HepG2 (cell line): ENCODE measurements at regions not wholly inside any gene's neighbourhood (a gene's known extent, or its start where the extent isn't known, plus 50 kb on each side); places are given as distances from the start of the nearest gene placed in this dataset.

Source experiments
- ATAC-seq: fragments of 200-7000 bp; cut with Tn5 transposase; 3 replicates; pipeline ENCODE4 v1.9.1; 2020; ENCODE audit warnings: mild to moderate bottlenecking, moderate library complexity
- BruUV-seq: library from RNA; stranded (reverse); fragments of 400-500 nt; replicated peaks from 2 replicates; lab custom pipeline; 2021; lab: Mats Ljungman, UMichigan
- CTCF ChIA-PET: fragments of 300-600 bp; formaldehyde crosslinking; extraction: SDS; loops from one replicate; lab custom pipeline; 2021; ENCODE audit warnings: low total read pairs, inconsistent platforms, low intra/inter-chr PET ratio; lab: Yijun Ruan, JAX
- POLR2A ChIA-PET: fragments of 350-600 bp; sonication (Branson Sonifier 250); formaldehyde crosslinking; loops from one replicate; lab custom pipeline; 2020; ENCODE audit warnings: antibody characterized with exemption, inconsistent platforms; lab: Yijun Ruan, JAX
- DNase-seq: peaks from one replicate; pipeline ENCODE4 v3.0.0-alpha.2; 2015; ENCODE audit warnings: low spot score
- FAIRE-seq: peaks from 3 replicates; lab custom pipeline; 2011; peaks lifted over from hg19 to GRCh38; lab: Jason Lieb, UNC
- H2AFZ ChIP-seq: one replicate; pipeline ENCODE4 v1.6.1; 2011; ENCODE audit warnings: low read length, inconsistent platforms
- H3K27ac ChIP-seq: fragments of 300-600 bp; 3 replicates; pipeline ENCODE4 v1.8.0; 2011; ENCODE audit warnings: mixed run types, mild to moderate bottlenecking, mixed read lengths, low read length, inconsistent platforms; ENCODE audit not compliant: insufficient read depth; ENCODE audit errors: extremely low read length
- H3K27me3 ChIP-seq, 2 experiments: fragments of 200-600 bp in 1 of 2; 2 replicates in 1 of 2; 3 replicates in 1 of 2; pipeline versions ENCODE4 v1.6.0 to v1.8.0; 2011; ENCODE audit warnings: low read length in 2 of 2, mild to moderate bottlenecking in 2 of 2, moderate library complexity in 2 of 2, inconsistent platforms in 1 of 2; ENCODE audit not compliant: insufficient read depth in 2 of 2, control insufficient read depth in 1 of 2
- H3K36me3 ChIP-seq, 2 experiments: fragments of 200-600 bp in 1 of 2; replicated peaks in 1 of 2; 2 replicates in 1 of 2; 3 replicates in 1 of 2; pipeline versions ENCODE4 v1.5.1 to v1.8.0; 2011; ENCODE audit warnings: low read length in 2 of 2, inconsistent platforms in 1 of 2; ENCODE audit not compliant: insufficient read depth in 2 of 2, control insufficient read depth in 1 of 2
- H3K4me1 ChIP-seq: 2 replicates; pipeline ENCODE4 v1.5.1; 2012; ENCODE audit warnings: low read length, inconsistent platforms; ENCODE audit not compliant: insufficient read depth
- H3K4me2 ChIP-seq: 2 replicates; pipeline ENCODE4 v1.6.0; 2011; ENCODE audit warnings: low read depth, low read length, inconsistent platforms
- H3K4me3 ChIP-seq, 3 experiments: fragments of 200-600 bp in 1 of 3; sonication (generic), shearing (Covaris generic) in 1 of 3; replicated peaks in 1 of 3; 2 replicates each; pipeline ENCODE4 v1.5.1; 2011 to 2016; ENCODE audit warnings: low read length in 3 of 3, inconsistent platforms in 2 of 3, low read depth in 2 of 3, mild to moderate bottlenecking in 2 of 3, control low read depth in 1 of 3, mixed read lengths in 1 of 3; ENCODE audit not compliant: insufficient read depth in 1 of 3
- H3K79me2 ChIP-seq: one replicate; pipeline ENCODE4 v1.6.1; 2011; ENCODE audit warnings: low read length, inconsistent platforms; ENCODE audit not compliant: insufficient read depth
- H3K9ac ChIP-seq: 2 replicates; pipeline ENCODE4 v1.6.0; 2011; ENCODE audit warnings: mild to moderate bottlenecking, low read depth, low read length, inconsistent platforms; ENCODE audit not compliant: insufficient read depth
- H3K9me3 ChIP-seq: 2 replicates; pipeline ENCODE4 v1.5.1; 2012; ENCODE audit warnings: mild to moderate bottlenecking, low read length
- H4K20me1 ChIP-seq: 2 replicates; pipeline ENCODE4 v1.6.0; 2011; ENCODE audit warnings: inconsistent platforms, mild to moderate bottlenecking, low read length, moderate library complexity; ENCODE audit not compliant: insufficient read depth
- CENPT ChIP-seq: sonication (generic); formaldehyde crosslinking; IDR thresholded peaks from 2 replicates; pipeline ENCODE4 v1.8.0; 2022; ENCODE audit warnings: low read depth, mild to moderate bottlenecking, moderate library complexity, missing genetic modification reagents
- MAFF ChIP-seq: IDR thresholded peaks from 2 replicates; pipeline ENCODE4 v1.6.1; 2011; ENCODE audit warnings: low read depth, low read length, improper control_type of control experiment
- MAFK ChIP-seq, 2 experiments: IDR thresholded peaks in 1 of 2; conservative IDR thresholded peaks in 1 of 2; 2 replicates each; pipeline ENCODE4 v1.6.1; 2011; ENCODE audit warnings: improper control_type of control experiment in 2 of 2, low read length in 2 of 2
- NFE2L2 ChIP-seq: fragments of 150-350 bp; IDR thresholded peaks from 2 replicates; pipeline ENCODE4 v1.6.1; 2014; ENCODE audit warnings: low read length
- ZBTB39 ChIP-seq: sonication (generic); formaldehyde crosslinking; IDR thresholded peaks from 2 replicates; pipeline ENCODE4 v1.5.0; 2020; ENCODE audit warnings: missing genetic modification reagents
- WGBS: methylation state at CpG from one replicate; pipeline ENCODE4 v1.1.6; 2017; ENCODE audit warnings: low lambda C conversion rate; 5-methylcytosine and 5-hydroxymethylcytosine counted together
- in situ Hi-C: cut with HindIII; loops from 2 replicates; pipeline ENCODE4 v1.10.0; 2017; ENCODE audit warnings: low pct_unique_long_range_greater_than_20kb; ENCODE audit not compliant: extremely low pct_ligation_motif_present
- intact Hi-C: fragments of 100-400 bp; cut with micrococcal nuclease; formaldehyde crosslinking; loops from one replicate; pipeline ENCODE4 v1.10.0; 2022; ENCODE audit not compliant: unreplicated experiment

DNA sequence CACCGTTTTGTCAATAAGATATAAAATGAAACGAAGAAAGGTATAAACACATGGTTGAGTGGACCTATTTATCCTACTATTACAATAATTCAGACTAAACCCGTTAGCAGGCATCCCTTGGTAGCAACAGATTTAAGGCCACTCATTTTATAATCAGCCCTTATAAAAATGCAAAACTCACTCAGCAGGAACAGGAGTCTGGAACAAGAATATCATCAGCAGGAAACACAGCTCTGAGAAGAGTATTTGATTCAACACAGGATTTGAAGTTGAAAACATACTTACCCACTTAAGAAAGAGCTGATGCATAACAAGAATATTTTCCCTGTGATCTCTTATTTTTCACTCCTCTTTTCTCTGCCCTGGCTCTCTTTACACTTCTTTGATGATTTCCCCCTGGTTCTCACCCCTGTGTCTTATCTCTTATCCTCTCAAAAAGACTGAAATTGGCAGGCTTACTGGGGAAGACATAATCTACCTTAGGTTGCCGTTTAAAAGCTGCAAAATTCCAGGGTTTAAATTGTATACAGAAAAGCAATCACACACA is 1722.7 kb downstream of the SLITRK5 start (continued):
- no peak for TF ChIP-seq ZBTB39 (CRISPR knock-in tag)

GRCh38 chr13:89401264-89401675 is 1730.1 kb downstream of the SLITRK5 start:
- DNase-seq (no peak), ATAC-seq (no peak), FAIRE-seq (no peak)
- Histone ChIP-seq H3K4me3 (no peak overlapping the region), H4K20me1 (no peaks in the 10 kb centered on the region), H3K4me1 (no peaks in the 10 kb centered on the region), H3K79me2 (no peaks in the 10 kb centered on the region), H2AFZ (no peak overlapping the region), H3K9me3 (peaks cover 3% of the 10 kb centered on the region; the same call in 1 of the 2 replicates), H3K4me2 (no peak overlapping the region), H3K27ac (no peak overlapping the region), H3K36me3 (no peaks in the 10 kb centered on the region), H3K9ac (no peak overlapping the region), H3K27me3 (no peaks in the 10 kb centered on the region)
- ChIA-PET POLR2A (no interaction called here), CTCF (no interaction called here)
- intact Hi-C loops (no loop called here), in situ Hi-C loops (no loop called here)
- WGBS, result 4% methylated on average over 2 of the region's 2 CpGs
- TF ChIP-seq CENPT (CRISPR knock-in tag), result no peak
- TF ChIP-seq MAFK (conservative IDR thresholded peaks at IDR 0.05 in 1 of 2, IDR thresholded peaks at IDR 0.05 in 1 of 2; ENCODE audit: low read length in 2 of 2), result peak; percentile 48 to 52
- peak; percentile 31; the same call in 1 of the 2 replicates for TF ChIP-seq MAFF
- peak; percentile 90 for TF ChIP-seq NFE2L2
- no TSS peak for BruUV-seq
